ENCODE measurements at regions not wholly inside any gene's neighbourhood (a gene's known extent, or its start where the extent isn't known, plus 50 kb on each side); places are given as distances from the start of the nearest gene placed in this dataset.

GRCh38 chr10:104546756-104547155 is 94.3 kb upstream of the SORCS3 start:
- Histone ChIP-seq H3K4me3 (ENCODE audit: low read depth in 1 of 2, low read length in 1 of 2) (no peak overlapping the region), H3K27me3 (peaks cover 33% of the 10 kb centered on the region), H3K27ac (no peak overlapping the region), H3K9me3 (no peaks in the 10 kb centered on the region), H3K36me3 (no peaks in the 10 kb centered on the region), H3K4me1 (ENCODE audit: control insufficient read depth in 1 of 2, insufficient read depth in 1 of 2, low read depth in 1 of 2, low read length in 1 of 2) (no peaks in the 10 kb centered on the region)
- TF ChIP-seq, protein P1, sequence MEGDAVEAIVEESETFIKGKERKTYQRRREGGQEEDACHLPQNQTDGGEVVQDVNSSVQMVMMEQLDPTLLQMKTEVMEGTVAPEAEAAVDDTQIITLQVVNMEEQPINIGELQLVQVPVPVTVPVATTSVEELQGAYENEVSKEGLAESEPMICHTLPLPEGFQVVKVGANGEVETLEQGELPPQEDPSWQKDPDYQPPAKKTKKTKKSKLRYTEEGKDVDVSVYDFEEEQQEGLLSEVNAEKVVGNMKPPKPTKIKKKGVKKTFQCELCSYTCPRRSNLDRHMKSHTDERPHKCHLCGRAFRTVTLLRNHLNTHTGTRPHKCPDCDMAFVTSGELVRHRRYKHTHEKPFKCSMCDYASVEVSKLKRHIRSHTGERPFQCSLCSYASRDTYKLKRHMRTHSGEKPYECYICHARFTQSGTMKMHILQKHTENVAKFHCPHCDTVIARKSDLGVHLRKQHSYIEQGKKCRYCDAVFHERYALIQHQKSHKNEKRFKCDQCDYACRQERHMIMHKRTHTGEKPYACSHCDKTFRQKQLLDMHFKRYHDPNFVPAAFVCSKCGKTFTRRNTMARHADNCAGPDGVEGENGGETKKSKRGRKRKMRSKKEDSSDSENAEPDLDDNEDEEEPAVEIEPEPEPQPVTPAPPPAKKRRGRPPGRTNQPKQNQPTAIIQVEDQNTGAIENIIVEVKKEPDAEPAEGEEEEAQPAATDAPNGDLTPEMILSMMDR (IDR thresholded peaks at IDR 0.05), result no peak

DNA sequence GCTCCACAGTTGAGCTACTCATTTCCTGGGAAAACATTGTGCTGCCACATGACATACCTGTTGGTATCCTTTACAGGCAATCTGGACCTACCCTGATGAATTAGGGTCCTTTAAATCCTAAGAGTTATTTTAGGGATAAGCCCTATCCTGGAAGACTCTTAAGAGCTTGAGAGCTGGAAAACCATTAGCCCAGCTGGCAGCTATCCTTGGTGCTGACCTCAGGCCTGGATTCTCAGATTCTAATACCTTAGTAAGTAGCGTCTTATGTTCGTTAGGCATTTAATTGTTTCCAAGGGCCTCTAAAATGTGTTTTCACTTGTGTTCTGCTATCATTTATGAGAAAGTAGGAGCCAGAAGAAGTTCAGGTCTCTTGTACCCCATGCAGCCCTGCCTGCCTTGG is 93.0 kb upstream of the SORCS3 start:
- Histone ChIP-seq H3K9me3 (no peaks in the 10 kb centered on the region), H3K4me1 (ENCODE audit: control insufficient read depth in 1 of 2, insufficient read depth in 1 of 2, low read depth in 1 of 2, low read length in 1 of 2) (no peaks in the 10 kb centered on the region), H3K4me3 (ENCODE audit: low read depth in 1 of 2, low read length in 1 of 2) (no peak overlapping the region), H3K27ac (no peak overlapping the region), H3K27me3 (peaks cover 36% of the 10 kb centered on the region), H3K36me3 (no peaks in the 10 kb centered on the region)
- TF ChIP-seq, protein P1 (IDR thresholded peaks at IDR 0.05), result no peak

- Histone ChIP-seq H3K4me3 (ENCODE audit: low read depth in 1 of 2, low read length in 1 of 2) (no peak overlapping the region), H3K36me3 (no peaks in the 10 kb centered on the region), H3K9me3 (no peaks in the 10 kb centered on the region), H3K27ac (no peak overlapping the region), H3K4me1 (ENCODE audit: control insufficient read depth in 1 of 2, insufficient read depth in 1 of 2, low read depth in 1 of 2, low read length in 1 of 2) (no peaks in the 10 kb centered on the region), H3K27me3 (peaks cover 40% of the 10 kb centered on the region)
- TF ChIP-seq, protein P1 (IDR thresholded peaks at IDR 0.05), result no peak
Measured at GRCh38 chr10:104556831-104557230, 84.3 kb upstream of the SORCS3 start.

GRCh38 chr10:104557966-104558365 is 83.1 kb upstream of the SORCS3 start:
- H3K27ac ChIP-seq, result no peak overlapping the region
- no peaks in the 10 kb centered on the region for H3K36me3 ChIP-seq
- TF ChIP-seq, protein P1 (IDR thresholded peaks at IDR 0.05), result no peak
- H3K27me3 ChIP-seq, result peaks cover 49% of the 10 kb centered on the region
- H3K9me3 ChIP-seq, result no peaks in the 10 kb centered on the region
- no peak overlapping the region for H3K4me3 ChIP-seq (ENCODE audit: low read depth in 1 of 2, low read length in 1 of 2)
- no peaks in the 10 kb centered on the region for H3K4me1 ChIP-seq (ENCODE audit: control insufficient read depth in 1 of 2, insufficient read depth in 1 of 2, low read depth in 1 of 2, low read length in 1 of 2)

GRCh38 chr10:104559935-104560334 is 81.2 kb upstream of the SORCS3 start:
- Histone ChIP-seq H3K4me3 (ENCODE audit: low read depth in 1 of 2, low read length in 1 of 2) (no peak overlapping the region), H3K27ac (no peak overlapping the region), H3K27me3 (peaks cover 66% of the 10 kb centered on the region), H3K36me3 (no peaks in the 10 kb centered on the region), H3K9me3 (no peaks in the 10 kb centered on the region), H3K4me1 (ENCODE audit: control insufficient read depth in 1 of 2, insufficient read depth in 1 of 2, low read depth in 1 of 2, low read length in 1 of 2) (no peaks in the 10 kb centered on the region)
- TF ChIP-seq, protein P1 (IDR thresholded peaks at IDR 0.05), result no peak

DNA sequence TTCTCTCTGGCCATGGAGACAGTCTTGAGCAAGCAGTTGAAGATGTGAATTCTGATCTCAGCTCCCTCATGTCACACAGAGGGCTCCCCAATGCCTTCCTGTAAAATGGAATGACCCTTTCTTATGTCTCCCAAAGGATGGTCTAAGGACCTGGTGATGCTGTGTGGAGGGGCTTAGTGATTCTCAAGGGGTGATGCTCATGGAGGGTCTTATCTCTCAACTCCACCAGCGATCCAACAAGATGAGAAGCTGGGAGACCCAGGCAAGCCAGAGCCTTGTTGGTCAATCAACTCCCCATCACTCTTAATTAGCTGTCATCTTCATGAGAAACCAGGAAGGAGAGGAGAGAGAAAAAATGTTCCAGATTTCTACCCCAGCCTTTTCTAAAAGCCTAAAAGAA is 78.0 kb upstream of the SORCS3 start:
- Histone ChIP-seq H3K36me3 (no peaks in the 10 kb centered on the region), H3K27me3 (peaks cover 48% of the 10 kb centered on the region), H3K4me1 (ENCODE audit: control insufficient read depth in 1 of 2, insufficient read depth in 1 of 2, low read depth in 1 of 2, low read length in 1 of 2) (no peaks in the 10 kb centered on the region), H3K4me3 (ENCODE audit: low read depth in 1 of 2, low read length in 1 of 2) (no peak overlapping the region), H3K27ac (no peak overlapping the region), H3K9me3 (no peaks in the 10 kb centered on the region)
- TF ChIP-seq, protein P1 (IDR thresholded peaks at IDR 0.05), result no peak
